ENCODE measurements at regions not wholly inside any gene's neighbourhood (a gene's known extent, or its start where the extent isn't known, plus 50 kb on each side); places are given as distances from the start of the nearest gene placed in this dataset.
"Not testable (repeated sequence)": the region's sequence is repeated elsewhere in the genome, so short reads cannot be mapped to it uniquely, and the experiment has no call there.

DNA sequence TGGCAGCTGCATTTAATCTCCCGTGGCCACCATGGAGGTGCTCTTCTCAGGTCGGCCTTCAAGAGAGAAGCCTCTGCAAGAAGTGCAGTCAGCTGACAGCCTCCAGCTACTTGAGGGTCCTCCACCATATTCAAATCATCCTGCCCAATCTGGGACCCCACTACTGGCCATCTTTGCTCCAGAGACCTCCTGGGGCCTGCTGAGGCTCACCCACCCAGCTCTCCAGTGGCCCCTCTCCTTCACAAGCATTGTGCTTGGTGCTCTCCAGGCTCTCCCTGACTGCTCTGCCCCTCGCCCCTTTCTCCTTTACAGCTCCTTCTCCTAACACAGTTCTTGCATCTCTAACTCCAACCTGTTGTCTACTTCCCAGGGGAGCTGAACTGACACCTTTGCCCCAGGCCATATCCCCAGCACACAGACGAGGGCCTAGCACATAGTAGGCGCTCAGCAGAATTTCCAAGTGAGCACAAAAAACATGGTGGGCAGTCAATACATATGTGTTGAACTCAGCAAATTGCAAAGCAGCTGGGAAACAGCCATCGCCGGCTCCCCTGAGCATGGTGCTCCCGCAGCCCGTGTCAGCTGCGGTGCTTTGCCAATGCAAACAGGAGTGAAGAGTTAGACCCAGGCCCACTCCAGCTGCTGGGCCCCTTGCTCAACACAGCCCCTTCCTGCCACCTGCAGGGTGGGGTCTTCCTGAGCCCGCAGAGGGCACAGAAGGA, 102.2 kb downstream of the TNFRSF13B start:
- not testable (repeated sequence) for DNase-seq

DNA sequence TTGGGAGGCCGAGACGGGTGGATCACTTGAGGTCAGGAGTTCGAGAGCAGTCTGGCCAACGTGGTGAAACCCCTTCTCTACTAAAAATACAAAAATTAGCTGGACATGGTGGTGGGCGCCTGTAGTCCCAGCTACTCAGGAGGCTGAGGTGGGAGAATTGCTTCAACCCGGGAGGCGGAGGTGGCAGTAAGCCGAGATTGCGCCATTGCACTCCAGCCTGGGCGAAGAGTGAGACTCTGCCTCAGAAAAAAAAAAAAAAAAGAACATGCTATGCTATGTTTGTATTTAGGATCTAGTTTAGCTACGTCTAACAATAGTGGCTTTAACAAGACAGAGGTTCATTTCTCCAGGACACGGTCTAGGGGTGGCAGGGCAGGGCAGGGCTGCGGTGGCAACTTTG, 103.3 kb downstream of the TNFRSF13B start:
- DNase-seq, result not testable (repeated sequence)

- not testable (repeated sequence) for DNase-seq
These were observed 104.4 kb downstream of the TNFRSF13B start for GRCh38 chr17:16867545-16867944.

- not testable (repeated sequence) for DNase-seq
These were observed 105.1 kb downstream of the TNFRSF13B start for GRCh38 chr17:16866841-16867240.

DNA sequence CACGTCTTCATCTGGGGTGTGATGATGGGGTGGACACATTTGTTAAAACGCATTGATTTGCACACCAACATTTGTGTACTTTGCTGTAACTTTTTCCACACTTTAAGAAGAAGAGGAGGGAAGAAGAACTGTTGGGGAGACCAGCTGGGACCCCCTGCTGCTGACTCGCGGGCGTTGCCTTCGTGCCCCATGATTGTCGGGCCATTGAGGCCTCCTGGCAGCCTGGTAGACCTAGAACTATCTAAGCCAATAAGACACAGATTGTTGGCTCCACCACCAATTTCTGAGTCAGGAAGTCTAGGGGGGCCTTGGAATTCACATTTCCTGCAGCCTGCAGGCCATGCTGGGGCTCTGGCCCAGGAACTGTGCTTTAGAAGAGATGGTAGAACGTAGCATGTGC, 105.5 kb downstream of the TNFRSF13B start:
- no peak for DNase-seq

GRCh38 chr17:16865704-16866103, 106.2 kb downstream of the TNFRSF13B start:
- DNase-seq, result not testable (repeated sequence)

GRCh38 chr17:16865077-16865613, 106.8 kb downstream of the TNFRSF13B start:
- not testable (repeated sequence) for DNase-seq

DNA sequence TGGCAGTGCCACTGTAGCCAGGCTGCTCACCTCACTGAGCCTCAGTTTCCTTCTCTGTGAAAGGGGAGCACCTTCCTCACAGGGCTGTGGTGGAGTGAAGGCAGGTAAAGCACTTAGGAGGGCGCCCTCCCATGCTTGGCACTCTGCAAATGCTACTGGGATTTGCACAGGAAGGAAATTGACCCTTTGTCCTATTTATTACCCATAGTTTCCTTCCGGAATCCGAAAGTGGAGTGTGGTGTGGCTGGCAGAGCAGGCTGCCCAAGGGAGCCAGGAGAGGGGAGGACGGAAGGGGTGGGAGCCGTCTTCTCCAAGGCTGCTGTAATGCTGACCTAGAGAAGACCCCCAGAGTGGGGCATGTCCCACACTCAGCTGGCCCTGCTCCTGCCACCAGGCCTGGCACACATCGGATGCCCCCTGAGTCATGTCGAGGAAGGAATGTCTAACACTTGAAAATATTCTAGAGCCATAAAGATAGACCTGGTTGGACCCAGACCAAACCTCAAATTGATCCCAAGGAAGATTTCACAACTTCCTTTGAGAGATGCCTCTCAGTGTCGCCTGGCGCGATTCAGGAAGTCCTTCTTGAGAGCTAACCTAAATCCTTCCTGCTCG, 107.3 kb downstream of the TNFRSF13B start:
- DNase-seq, result peak; percentile 48

DNA sequence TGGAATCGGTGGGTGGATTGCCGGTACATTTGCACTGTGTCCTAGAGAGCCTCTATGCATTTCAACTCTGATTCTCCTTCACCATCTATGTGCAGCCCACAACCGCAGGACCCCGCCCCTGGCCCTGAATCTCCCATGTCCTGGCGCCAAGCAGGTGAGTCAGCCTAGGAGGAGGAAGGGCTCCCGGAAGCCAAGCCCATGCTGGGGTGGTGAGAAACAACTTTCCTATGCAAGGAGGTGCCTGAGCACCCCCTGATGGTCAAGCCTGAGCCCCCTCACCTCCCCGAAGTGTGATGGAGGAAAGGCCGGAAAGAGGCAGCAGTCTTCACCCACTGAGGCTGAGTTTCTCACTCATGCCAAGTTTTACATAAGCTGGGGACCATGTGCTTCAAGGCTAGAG, 110.8 kb downstream of the TNFRSF13B start:
- DNase-seq, result peak; percentile 80

DNA sequence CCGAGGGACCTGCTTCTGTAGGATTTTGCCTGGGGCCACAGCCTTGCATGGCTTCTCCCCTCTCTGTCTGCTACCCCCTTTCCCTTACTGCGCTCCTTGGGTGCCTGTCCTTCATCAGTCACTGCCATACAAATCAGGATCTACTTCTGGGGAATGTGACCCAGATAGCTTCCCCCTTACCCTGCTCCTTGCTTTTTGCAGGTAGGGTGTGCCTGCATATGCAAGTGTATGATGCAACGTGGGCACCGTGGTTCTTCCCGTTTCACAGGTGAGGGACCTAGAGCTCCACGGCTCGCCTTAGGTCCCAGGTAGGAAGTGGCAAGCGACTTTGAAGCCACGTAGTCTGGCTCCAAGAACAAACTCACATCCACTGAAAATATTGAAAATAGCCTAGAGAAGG, 111.5 kb downstream of the TNFRSF13B start:
- DNase-seq, result not testable (repeated sequence)

DNA sequence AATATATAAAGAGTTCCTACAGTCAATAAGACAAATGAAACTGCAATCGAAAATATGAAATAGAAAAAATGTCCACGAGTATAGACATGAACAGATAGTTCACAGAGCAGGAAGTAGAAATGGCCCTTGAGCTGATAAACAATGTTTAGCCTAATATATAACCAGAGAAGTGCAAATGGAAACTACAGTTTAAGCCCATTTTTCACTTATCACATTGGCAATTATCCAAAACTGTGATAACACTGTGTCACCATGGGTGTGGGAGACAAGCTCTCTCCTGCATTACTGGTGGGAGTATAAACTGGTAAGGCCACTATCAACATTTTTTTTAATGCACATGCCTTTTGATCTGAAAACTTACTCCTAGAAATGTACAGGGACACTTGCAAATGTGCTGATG, 112.4 kb downstream of the TNFRSF13B start:
- not testable (repeated sequence) for DNase-seq

DNA sequence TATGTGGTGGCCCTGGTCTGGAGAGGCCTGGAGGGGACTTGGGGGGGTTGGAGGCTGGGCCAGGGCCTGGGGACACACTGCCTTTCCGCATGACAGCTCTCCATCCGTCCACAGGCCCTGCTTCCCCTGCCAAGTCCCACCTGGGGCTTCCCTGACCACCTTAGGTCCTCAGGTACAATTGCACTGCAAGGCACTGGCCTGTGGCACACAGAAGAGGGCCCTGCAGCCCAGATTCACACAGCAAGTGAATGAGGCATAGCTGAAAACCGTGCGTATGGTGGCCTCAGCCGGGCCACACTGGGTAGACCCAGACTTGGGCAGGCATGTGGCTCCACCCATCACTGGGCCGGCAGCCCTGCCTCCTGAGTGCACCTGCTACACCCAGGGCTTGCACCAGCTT, 114.2 kb downstream of the TNFRSF13B start:
- not testable (repeated sequence) for DNase-seq

DNA sequence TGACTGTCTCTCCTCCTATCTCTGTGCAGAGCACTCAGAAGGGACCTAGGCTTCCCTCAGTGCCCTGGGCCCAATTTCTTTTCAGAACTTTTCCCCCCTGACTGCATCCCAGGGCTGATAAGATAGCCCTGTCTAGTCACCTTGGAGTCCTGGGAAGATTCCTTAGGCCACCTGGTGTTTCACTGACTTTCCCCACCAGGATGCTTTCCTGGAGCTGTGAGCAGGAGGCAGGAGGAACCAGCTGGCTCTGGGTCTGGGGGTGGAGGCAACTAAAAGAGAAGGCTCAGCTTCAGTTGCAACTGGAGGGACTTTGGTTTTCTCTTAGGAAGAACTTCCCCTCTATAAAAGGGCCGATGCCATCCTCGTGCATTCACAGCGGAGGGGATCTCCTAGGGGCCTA, 115.1 kb downstream of the TNFRSF13B start:
- not testable (repeated sequence) for DNase-seq

DNA sequence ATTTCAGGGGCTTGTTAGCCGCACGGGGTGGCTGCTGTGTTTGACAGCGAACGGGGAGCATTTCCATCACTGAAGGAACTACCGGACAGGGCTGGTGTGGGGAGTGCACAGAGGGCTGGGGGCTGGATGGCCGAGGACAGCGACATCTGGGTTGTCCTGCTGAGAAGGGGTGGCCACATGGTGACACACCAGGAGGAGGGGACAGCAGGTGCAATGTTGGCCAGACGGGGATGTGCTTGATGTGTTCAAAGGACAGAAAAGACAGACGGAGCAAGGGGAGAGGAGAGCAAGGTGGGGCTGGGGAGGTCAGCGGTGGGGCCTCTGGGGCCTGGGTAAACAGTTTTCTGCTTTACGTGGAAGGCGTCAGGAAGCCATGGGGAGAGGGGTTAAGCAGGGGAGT, 115.7 kb downstream of the TNFRSF13B start:
- not testable (repeated sequence) for DNase-seq

DNA sequence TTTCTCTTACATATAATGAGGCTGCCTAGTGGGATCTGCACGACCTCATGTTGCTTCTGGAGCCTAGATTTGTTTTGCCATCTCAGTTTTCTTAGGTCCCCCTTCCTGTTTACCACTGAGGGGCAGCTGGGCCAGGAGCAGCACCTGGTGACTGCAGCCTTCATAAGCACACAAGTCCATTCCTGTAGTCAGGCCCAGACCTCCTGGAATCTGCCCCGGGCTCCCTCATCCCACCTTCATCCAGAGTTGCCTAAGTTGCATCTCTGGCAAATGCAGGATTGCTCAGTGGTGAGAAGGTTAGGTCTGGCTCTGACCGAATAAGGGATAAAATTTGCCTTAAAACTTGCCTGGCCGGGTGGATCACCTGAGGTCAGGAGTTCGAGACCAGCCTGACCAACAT, 117.3 kb downstream of the TNFRSF13B start:
- DNase-seq, result not testable (repeated sequence)

DNA sequence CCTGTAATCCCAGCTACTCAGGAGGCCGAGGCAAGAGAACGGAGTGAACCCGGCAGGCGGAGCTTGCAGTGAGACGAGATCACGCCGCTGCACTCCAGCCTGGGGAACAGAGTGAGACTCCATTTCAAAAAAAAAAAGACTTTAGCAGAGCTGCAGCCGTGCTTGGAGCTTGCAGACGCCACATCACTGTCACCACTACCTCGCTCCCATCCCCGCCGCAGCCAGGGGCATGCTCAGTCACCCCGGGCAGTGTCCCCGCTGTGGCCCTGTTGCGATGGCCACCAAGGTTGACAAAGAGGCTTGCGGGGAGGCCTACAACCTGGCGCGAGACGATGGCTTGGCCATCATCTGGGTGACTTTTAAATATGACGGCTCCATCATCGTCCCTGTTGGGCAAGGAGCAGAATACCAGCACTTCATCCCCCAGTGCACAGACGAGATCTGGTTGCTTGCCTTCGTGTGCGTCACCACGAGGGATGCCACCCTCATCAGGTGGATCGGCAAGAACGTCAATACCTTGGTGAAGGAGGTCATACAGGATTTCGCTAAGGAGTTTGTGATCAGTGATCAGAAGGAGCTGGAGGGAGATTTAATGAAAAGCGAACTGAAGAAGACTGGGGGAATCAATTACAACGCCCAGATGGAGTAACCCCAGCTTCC, 118.1 kb downstream of the TNFRSF13B start:
- DNase-seq, result no peak

- DNase-seq, result not testable (repeated sequence)
These were observed 122.1 kb downstream of the TNFRSF13B start for GRCh38 chr17:16849861-16850260.

- DNase-seq, result not testable (repeated sequence)
These were observed 122.9 kb downstream of the TNFRSF13B start for GRCh38 chr17:16848997-16849396.

GRCh38 chr17:16845098-16845497, 126.8 kb downstream of the TNFRSF13B start:
- not testable (repeated sequence) for DNase-seq

- not testable (repeated sequence) for DNase-seq
These were observed 127.2 kb downstream of the TNFRSF13B start for GRCh38 chr17:16844669-16845068.

DNA sequence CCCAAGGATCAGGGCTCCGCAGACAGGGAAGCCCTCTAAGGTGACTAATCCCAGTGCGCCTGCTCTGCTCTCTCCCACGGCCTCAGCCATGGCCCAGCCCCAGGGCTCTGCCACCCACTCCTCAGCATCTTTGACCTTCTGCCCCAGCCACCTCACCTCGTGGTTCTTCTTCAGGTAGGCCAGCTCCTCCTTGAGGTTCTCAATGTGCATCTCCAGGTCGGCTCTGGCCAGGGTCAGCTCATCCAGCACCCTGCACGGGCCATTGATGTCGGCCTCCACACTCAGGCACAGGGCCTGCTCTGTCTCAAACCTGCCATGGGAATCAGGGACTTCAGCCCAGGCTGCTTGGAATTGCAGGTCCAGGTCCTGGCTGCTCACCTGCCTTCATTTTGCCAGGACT, 128.4 kb downstream of the TNFRSF13B start:
- not testable (repeated sequence) for DNase-seq

- not testable (repeated sequence) for DNase-seq
These were observed 129.6 kb downstream of the TNFRSF13B start for GRCh38 chr17:16842346-16842745.

- DNase-seq, result not testable (repeated sequence)
These were observed 130.0 kb downstream of the TNFRSF13B start for GRCh38 chr17:16841896-16842295.

DNA sequence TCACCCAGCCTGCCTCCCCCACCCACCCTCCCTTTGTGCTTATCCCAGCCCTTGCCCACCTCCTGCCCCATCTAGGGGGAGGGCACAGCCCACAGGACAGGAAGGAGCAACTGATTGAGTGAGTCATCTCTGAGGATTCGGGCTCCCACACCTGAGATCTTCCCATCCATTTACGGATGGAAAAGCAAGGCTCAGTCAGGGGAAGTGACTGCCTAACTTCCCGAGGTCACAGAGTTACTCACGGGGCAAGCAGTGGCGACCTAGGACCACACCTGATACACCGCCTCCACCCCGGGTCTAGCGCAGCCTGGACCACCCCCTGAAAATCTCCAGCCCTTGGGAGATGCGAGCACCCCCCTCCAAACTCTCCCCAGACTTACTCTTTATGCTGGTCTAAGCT, 131.7 kb downstream of the TNFRSF13B start:
- not testable (repeated sequence) for DNase-seq

Measured in NCI-H226 (cell line).